IMR-90 (cell line): ENCODE measurements at regions not wholly inside any gene's neighbourhood (a gene's known extent, or its start where the extent isn't known, plus 50 kb on each side); places are given as distances from the start of the nearest gene placed in this dataset.

Source experiments
- ATAC-seq: fragments of 200-7000 bp; cut with Tn5 transposase; 2 replicates; pipeline ENCODE4 v1.9.1; 2020; ENCODE audit warnings: low read depth, mild to moderate bottlenecking, moderate library complexity
- BruUV-seq: library from RNA; stranded (reverse); fragments of 400-500 nt; replicated peaks from 2 replicates; lab custom pipeline; 2021; lab: Mats Ljungman, UMichigan
- CTCF ChIA-PET: fragments of 300-600 bp; formaldehyde crosslinking; extraction: SDS; loops from one replicate; lab custom pipeline; 2021; ENCODE audit warnings: antibody characterized with exemption; lab: Yijun Ruan, JAX
- POLR2A ChIA-PET: fragments of 300-600 bp; sonication (Branson Sonifier 250); formaldehyde crosslinking; loops from one replicate; lab custom pipeline; 2022; ENCODE audit warnings: antibody characterized with exemption; ENCODE audit not compliant: unreplicated experiment; lab: Charles Lee
- DNase-seq: peaks from one replicate; pipeline ENCODE4 v3.0.0; 2013
- H2AFZ ChIP-seq: replicated peaks from 2 replicates; pipeline ENCODE3; 2013; ENCODE audit warnings: low read length, mild to moderate bottlenecking; ENCODE audit not compliant: poor library complexity
- H2AK5ac ChIP-seq: 2 replicates; pipeline ENCODE4 v1.6.1; 2013; ENCODE audit warnings: low read depth, low read length, inconsistent platforms
- H2AK9ac ChIP-seq: replicated peaks from 2 replicates; pipeline ENCODE3; 2013; ENCODE audit warnings: mild to moderate bottlenecking, low read depth, low read length, moderate library complexity; ENCODE audit not compliant: poor library complexity
- H2BK120ac ChIP-seq: 2 replicates; pipeline ENCODE4 v1.6.1; 2013; ENCODE audit warnings: low read depth, low read length, inconsistent platforms
- H2BK15ac ChIP-seq: 3 replicates; pipeline ENCODE4 v1.6.1; 2013; ENCODE audit warnings: low read depth, low read length, inconsistent platforms
- H2BK20ac ChIP-seq: 2 replicates; pipeline ENCODE4 v1.6.1; 2013; ENCODE audit warnings: low read depth, mild to moderate bottlenecking, inconsistent platforms, low read length, moderate library complexity
- H2BK5ac ChIP-seq: 2 replicates; pipeline ENCODE4 v1.6.1; 2013; ENCODE audit warnings: mild to moderate bottlenecking, low read depth, low read length, inconsistent platforms; ENCODE audit not compliant: poor library complexity, severe bottlenecking
- H3K14ac ChIP-seq: replicated peaks from 2 replicates; pipeline ENCODE4 v1.6.1; 2013; ENCODE audit warnings: low read depth, low read length, inconsistent platforms
- H3K18ac ChIP-seq: 2 replicates; pipeline ENCODE4 v1.6.1; 2013; ENCODE audit warnings: low read depth, low read length, control low read depth
- H3K23ac ChIP-seq: 2 replicates; pipeline ENCODE4 v1.6.1; 2013; ENCODE audit warnings: low read depth, low read length, inconsistent platforms
- H3K27ac ChIP-seq: 2 replicates; pipeline ENCODE4 v1.5.1; 2013; ENCODE audit warnings: mild to moderate bottlenecking, control low read depth, low read length; ENCODE audit not compliant: insufficient read depth
- H3K27me3 ChIP-seq: 2 replicates; pipeline ENCODE4 v1.6.1; 2013; ENCODE audit warnings: low read length; ENCODE audit not compliant: control insufficient read depth, insufficient read depth
- H3K36me3 ChIP-seq: 2 replicates; pipeline ENCODE4 v1.6.1; 2013; ENCODE audit warnings: low read length, mixed read lengths; ENCODE audit not compliant: control insufficient read depth, insufficient read depth
- H3K4ac ChIP-seq: 2 replicates; pipeline ENCODE4 v1.6.1; 2013; ENCODE audit warnings: low read depth, low read length, inconsistent platforms
- H3K4me1 ChIP-seq: 2 replicates; pipeline ENCODE4 v1.6.1; 2013; ENCODE audit warnings: low read length, mixed read lengths; ENCODE audit not compliant: control insufficient read depth, insufficient read depth
- H3K4me2 ChIP-seq: 2 replicates; pipeline ENCODE4 v1.6.1; 2013; ENCODE audit warnings: low read depth, mild to moderate bottlenecking, control low read depth, low read length, moderate library complexity
- H3K4me3 ChIP-seq: 2 replicates; pipeline ENCODE4 v1.5.1; 2013; ENCODE audit warnings: low read depth, mild to moderate bottlenecking, control low read depth, low read length, moderate library complexity; ENCODE audit not compliant: insufficient read depth
- H3K56ac ChIP-seq: 2 replicates; pipeline ENCODE4 v1.6.1; 2013; ENCODE audit warnings: low read length, inconsistent platforms; ENCODE audit not compliant: insufficient read depth; ENCODE audit errors: extremely low read depth
- H3K79me1 ChIP-seq, 2 experiments: 2 replicates each; pipeline ENCODE4 v1.6.1; 2013; ENCODE audit warnings: low read length in 2 of 2, inconsistent platforms in 1 of 2, low read depth in 1 of 2
- H3K9ac ChIP-seq: 2 replicates; pipeline ENCODE4 v1.6.1; 2013; ENCODE audit warnings: low read depth, low read length, control low read depth
- H3K9me1 ChIP-seq: 2 replicates; pipeline ENCODE4 v1.6.1; 2013; ENCODE audit warnings: low read length, inconsistent platforms; ENCODE audit not compliant: insufficient read depth
- H3K9me3 ChIP-seq: 2 replicates; pipeline ENCODE4 v1.6.1; 2013; ENCODE audit warnings: low read length; ENCODE audit not compliant: control insufficient read depth, insufficient read depth
- H4K20me1 ChIP-seq: 2 replicates; pipeline ENCODE4 v1.6.1; 2013; ENCODE audit warnings: low read length, inconsistent platforms; ENCODE audit not compliant: insufficient read depth
- H4K5ac ChIP-seq: 2 replicates; pipeline ENCODE4 v1.6.1; 2013; ENCODE audit warnings: mild to moderate bottlenecking, low read depth, low read length, control low read depth
- H4K8ac ChIP-seq, 2 experiments: 2 replicates each; pipeline ENCODE4 v1.6.1; 2013; ENCODE audit warnings: low read depth in 2 of 2, low read length in 2 of 2, control low read depth in 1 of 2, inconsistent platforms in 1 of 2
- H4K91ac ChIP-seq: 2 replicates; pipeline ENCODE4 v1.6.1; 2013; ENCODE audit warnings: low read depth, low read length, inconsistent platforms; ENCODE audit not compliant: insufficient read depth
- CEBPB ChIP-seq: IDR thresholded peaks from 2 replicates; pipeline ENCODE4 v1.6.1; 2012; ENCODE audit warnings: low read depth, low read length, improper control_type of control experiment
- FOS ChIP-seq: fragments of 150-350 bp; IDR thresholded peaks from 2 replicates; pipeline ENCODE4 v1.6.1; 2016; ENCODE audit warnings: low read depth, low read length
- WGBS, 2 experiments: methylation state at CpG; one replicate each; pipeline versions ENCODE4 v1.1.5 to v1.1.7; 2013; ENCODE audit warnings: missing lambda C conversion rate in 2 of 2; ENCODE audit not compliant: insufficient read length in 1 of 2; ENCODE audit errors: extremely low coverage in 2 of 2; 5-methylcytosine and 5-hydroxymethylcytosine counted together
- dilution Hi-C: fragments of 300-500 bp; cut with HindIII; formaldehyde crosslinking; loops from one replicate; pipeline ENCODE4 v1.14.3; 2018; ENCODE audit warnings: low sequenced_read_pairs; ENCODE audit not compliant: unreplicated experiment
- in situ Hi-C: fragments of 300-500 bp; cut with MboI; formaldehyde crosslinking; loops from 3 replicates; pipeline ENCODE4 v1.14.3; 2019; ENCODE audit warnings: low sequenced_read_pairs, inconsistent platforms, mixed read lengths
- intact Hi-C: fragments of 100-400 bp; cut with micrococcal nuclease; formaldehyde crosslinking; loops from 2 replicates; pipeline ENCODE4 v1.10.0; 2022
- TF ChIP-seq, protein P1 (sequence below): fragments of 150-350 bp; IDR thresholded peaks from 2 replicates; pipeline ENCODE4 v1.6.1; 2016; ENCODE audit warnings: low read depth, mild to moderate bottlenecking, low read length, moderate library complexity, borderline replicate concordance

DNA sequence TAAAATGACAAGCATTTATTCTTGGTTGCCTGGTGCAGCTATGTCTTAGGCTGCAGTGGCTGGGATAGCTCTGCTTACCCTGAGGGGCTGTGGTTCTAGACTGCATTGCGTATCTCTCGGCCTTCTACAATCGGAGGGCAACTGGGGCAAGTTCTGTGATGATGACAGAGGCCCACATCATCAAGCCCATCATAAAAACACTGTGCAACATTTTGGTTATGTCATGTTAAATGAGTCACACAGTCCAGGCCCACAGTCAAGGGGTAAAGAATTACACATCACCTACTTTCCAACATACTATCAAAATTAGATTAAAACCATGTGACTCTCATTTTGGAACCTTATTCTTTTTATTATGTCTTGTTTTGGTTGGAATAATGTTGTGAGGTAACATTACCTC lies 120.2 kb upstream of the GUCY1A1 start:
- Histone ChIP-seq H3K4ac (no peak overlapping the region), H2AK5ac (no peak overlapping the region), H4K91ac (no peak overlapping the region), H3K18ac (no peak overlapping the region), H3K23ac (no peak overlapping the region), H4K8ac (no peak overlapping the region), H2BK120ac (no peak overlapping the region), H2BK15ac (no peak overlapping the region), H3K79me1 (no peaks in the 10 kb centered on the region), H3K9me3 (no peaks in the 10 kb centered on the region), H3K4me3 (no peak overlapping the region), H3K9ac (no peak overlapping the region), H3K4me1 (peaks cover 5% of the 10 kb centered on the region), H3K56ac (no peak overlapping the region), H2AFZ (peak overlapping the region; percentile 75), H3K9me1 (no peaks in the 10 kb centered on the region; the same call in 1 of the 2 replicates), H3K27me3 (no peaks in the 10 kb centered on the region), H4K5ac (no peak overlapping the region), H2BK5ac (no peak overlapping the region), H3K27ac (no peak overlapping the region), H3K4me2 (no peak overlapping the region), H3K14ac (no peak overlapping the region; the same call in 1 of the 2 replicates), H2AK9ac (no peak overlapping the region), H3K36me3 (no peaks in the 10 kb centered on the region), H2BK20ac (no peak overlapping the region), H4K20me1 (no peaks in the 10 kb centered on the region)
- no TSS peak for BruUV-seq
- no peak for ATAC-seq
- WGBS, 2 experiments = no CpG with 5 or more reads among the region's 3 CpGs
- TF ChIP-seq, protein P1, sequence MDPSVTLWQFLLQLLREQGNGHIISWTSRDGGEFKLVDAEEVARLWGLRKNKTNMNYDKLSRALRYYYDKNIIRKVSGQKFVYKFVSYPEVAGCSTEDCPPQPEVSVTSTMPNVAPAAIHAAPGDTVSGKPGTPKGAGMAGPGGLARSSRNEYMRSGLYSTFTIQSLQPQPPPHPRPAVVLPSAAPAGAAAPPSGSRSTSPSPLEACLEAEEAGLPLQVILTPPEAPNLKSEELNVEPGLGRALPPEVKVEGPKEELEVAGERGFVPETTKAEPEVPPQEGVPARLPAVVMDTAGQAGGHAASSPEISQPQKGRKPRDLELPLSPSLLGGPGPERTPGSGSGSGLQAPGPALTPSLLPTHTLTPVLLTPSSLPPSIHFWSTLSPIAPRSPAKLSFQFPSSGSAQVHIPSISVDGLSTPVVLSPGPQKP = no peak
- TF ChIP-seq FOS = no peak
- peak; percentile 6; the same call in 1 of the 2 replicates for TF ChIP-seq CEBPB
- CTCF ChIA-PET = no interaction called here
- intact Hi-C loops = no loop called here
- POLR2A ChIA-PET = no interaction called here
- in situ Hi-C loops = no loop called here
- peak; percentile 43 for DNase-seq
- dilution Hi-C loops = no loop called here
